Thyroid gland (tissue), 4 donors: ENCODE measurements at regions not wholly inside any gene's neighbourhood (a gene's known extent, or its start where the extent isn't known, plus 50 kb on each side); places are given as distances from the start of the nearest gene placed in this dataset.

Source experiments
- DNase-seq, 2 donors: peaks; one replicate each; pipeline ENCODE4 v3.0.0-alpha.2; 2019
- H3K27ac ChIP-seq, 3 donors: fragments of 200-600 bp; sonication (generic); 1 replicate in 2 of 3; 2 replicates in 1 of 3; pipeline ENCODE4 v1.5.1; 2016 to 2019; ENCODE audit warnings: mild to moderate bottlenecking in 1 of 3, moderate library complexity in 1 of 3
- H3K27me3 ChIP-seq: fragments of 200-600 bp; sonication (generic); one replicate; pipeline ENCODE4 v1.5.1; 2019
- H3K36me3 ChIP-seq, 2 donors: fragments of 200-600 bp; sonication (generic); one replicate each; pipeline ENCODE4 v1.5.1; 2016 to 2019
- H3K4me1 ChIP-seq, 2 donors: fragments of 200-600 bp; sonication (generic); one replicate each; pipeline ENCODE4 v1.5.1; 2017 to 2019
- H3K4me3 ChIP-seq, 3 donors: fragments of 200-600 bp; sonication (generic); replicated peaks in 1 of 3; 1 replicate in 2 of 3; 2 replicates in 1 of 3; pipeline ENCODE4 v1.5.1; 2016; ENCODE audit warnings: mild to moderate bottlenecking in 1 of 3
- H3K9me3 ChIP-seq: fragments of 200-600 bp; sonication (generic); one replicate; pipeline ENCODE4 v1.5.1; 2017
- CTCF ChIP-seq, 6 experiments: fragments of 200-600 bp in 3 of 6; fragments of 450-650 bp in 3 of 6; sonication (generic) in 3 of 6; IDR thresholded peaks; one replicate each; pipeline ENCODE4 v1.5.1; 2016 to 2019; ENCODE audit warnings: antibody characterized with exemption in 6 of 6, mild to moderate bottlenecking in 2 of 6, inconsistent platforms in 1 of 6, moderate library complexity in 1 of 6
- POLR2A ChIP-seq, 2 donors: fragments of 450-650 bp; IDR thresholded peaks; one replicate each; pipeline ENCODE4 v1.6.1; 2017; ENCODE audit warnings: antibody characterized with exemption in 2 of 2, mild to moderate bottlenecking in 2 of 2, moderate library complexity in 1 of 2
- WGBS, 2 donors: methylation state at CpG; one replicate each; pipeline ENCODE4 v1.1.5; 2017; 5-methylcytosine and 5-hydroxymethylcytosine counted together
- intact Hi-C: fragments of 100-400 bp; cut with DNase I; formaldehyde crosslinking; loops from one replicate; pipeline ENCODE4 v1.15.1; 2023

- intact Hi-C loops, result no loop called here
- no peak overlapping the region for H3K27ac ChIP-seq
- no peaks in the 10 kb centered on the region for H3K9me3 ChIP-seq
- no peaks in the 10 kb centered on the region for H3K4me1 ChIP-seq
- no peaks in the 10 kb centered on the region for H3K36me3 ChIP-seq
- DNase-seq, result no peak
- 92 to 98% methylated on average over 1 of the region's 1 CpG for WGBS, 2 donors
- H3K4me3 ChIP-seq, result no peak overlapping the region
- no peak for TF ChIP-seq POLR2A (IDR thresholded peaks at IDR 0.05)
- TF ChIP-seq CTCF (IDR thresholded peaks at IDR 0.05), result no peak
- no peaks in the 10 kb centered on the region for H3K27me3 ChIP-seq
Measured at GRCh38 chr2:204289066-204289465, 256.2 kb upstream of the PARD3B start.

- no peak overlapping the region for H3K4me3 ChIP-seq
- intact Hi-C loops, result no loop called here
- TF ChIP-seq POLR2A (IDR thresholded peaks at IDR 0.05), result no peak
- 92 to 95% methylated on average over 4 of the region's 4 CpGs for WGBS, 2 donors
- no peaks in the 10 kb centered on the region for H3K9me3 ChIP-seq
- H3K27ac ChIP-seq, result no peak overlapping the region
- H3K27me3 ChIP-seq, result no peaks in the 10 kb centered on the region
- H3K4me1 ChIP-seq, result no peaks in the 10 kb centered on the region
- no peak for DNase-seq
- H3K36me3 ChIP-seq, result no peaks in the 10 kb centered on the region
Measured at GRCh38 chr2:204292439-204292838, 252.8 kb upstream of the PARD3B start.

- intact Hi-C loops, result no loop called here
- WGBS, 2 donors, result 91 to 94% methylated on average over 4 of the region's 4 CpGs
- Histone ChIP-seq H3K27ac (no peak overlapping the region), H3K4me3 (no peak overlapping the region), H3K36me3 (no peaks in the 10 kb centered on the region), H3K9me3 (no peaks in the 10 kb centered on the region), H3K4me1 (no peaks in the 10 kb centered on the region), H3K27me3 (no peaks in the 10 kb centered on the region)
- TF ChIP-seq CTCF (IDR thresholded peaks at IDR 0.05) (no peak), POLR2A (IDR thresholded peaks at IDR 0.05) (no peak)
- DNase-seq, result no peak
Measured at GRCh38 chr2:204293884-204294747, 251.2 kb upstream of the PARD3B start.

GRCh38 chr2:204298404-204298803, 246.9 kb upstream of the PARD3B start:
- intact Hi-C loops, result no loop called here
- TF ChIP-seq CTCF (IDR thresholded peaks at IDR 0.05) (no peak), POLR2A (IDR thresholded peaks at IDR 0.05) (no peak)
- H3K4me3 ChIP-seq, result no peak overlapping the region
- 81 to 82% methylated on average over 1 of the region's 1 CpG for WGBS, 2 donors
- no peaks in the 10 kb centered on the region for H3K36me3 ChIP-seq
- no peaks in the 10 kb centered on the region for H3K4me1 ChIP-seq
- H3K27ac ChIP-seq, result no peak overlapping the region
- H3K27me3 ChIP-seq, result no peaks in the 10 kb centered on the region
- H3K9me3 ChIP-seq, result no peaks in the 10 kb centered on the region
- DNase-seq, result no peak

- intact Hi-C loops, result no loop called here
- TF ChIP-seq POLR2A (IDR thresholded peaks at IDR 0.05), result no peak
- no peak for TF ChIP-seq CTCF (IDR thresholded peaks at IDR 0.05)
- no peaks in the 10 kb centered on the region for H3K9me3 ChIP-seq
- H3K4me1 ChIP-seq, result no peaks in the 10 kb centered on the region
- H3K36me3 ChIP-seq, result no peaks in the 10 kb centered on the region
- no peak overlapping the region for H3K27ac ChIP-seq
- H3K27me3 ChIP-seq, result no peaks in the 10 kb centered on the region
- DNase-seq, result no peak
- no peak overlapping the region for H3K4me3 ChIP-seq
- WGBS, 2 donors, result 100% methylated on average over 1 of the region's 1 CpG
Measured at GRCh38 chr2:204299766-204300165, 245.5 kb upstream of the PARD3B start.
